ENCODE measurements at regions not wholly inside any gene's neighbourhood (a gene's known extent, or its start where the extent isn't known, plus 50 kb on each side); places are given as distances from the start of the nearest gene placed in this dataset.
"Not testable (repeated sequence)": the region's sequence is repeated elsewhere in the genome, so short reads cannot be mapped to it uniquely, and the experiment has no call there.

DNA sequence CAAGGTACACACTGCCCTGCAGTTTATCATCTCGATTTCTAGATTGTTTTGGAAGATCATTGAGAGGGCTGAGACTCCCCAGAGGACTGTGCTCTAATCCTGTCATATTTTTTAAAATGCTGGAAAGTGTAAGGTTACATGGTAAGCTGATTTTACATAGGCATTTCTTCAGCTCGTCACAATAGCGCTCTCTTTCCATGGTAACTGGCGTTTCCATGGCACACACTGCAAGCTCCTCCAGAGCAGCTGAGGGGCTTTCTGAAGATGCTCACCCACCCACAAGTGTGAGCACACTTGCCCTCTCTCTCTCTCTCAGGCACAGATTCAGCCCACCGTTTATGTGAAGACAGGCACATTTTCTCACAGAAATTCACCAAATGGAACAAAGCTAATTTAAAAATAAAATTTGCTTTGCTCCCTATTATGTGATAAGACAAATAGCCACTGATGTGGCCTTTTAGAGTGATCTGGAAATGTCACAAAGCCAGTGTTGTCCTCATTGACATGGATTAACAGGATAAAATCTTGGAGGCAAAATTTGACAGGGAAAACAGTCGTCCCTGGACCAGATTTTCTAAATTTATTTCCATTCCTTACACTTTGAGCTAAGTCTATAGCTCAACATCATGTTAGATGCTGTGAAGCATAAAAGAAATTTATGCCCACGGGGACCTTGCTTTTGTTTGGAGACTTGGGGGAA lies 421.5 kb downstream of the RWDD3 start:
- H3K9ac ChIP-seq (ENCODE audit: low read length), result no peak overlapping the region
- no peaks in the 10 kb centered on the region for H3K36me3 ChIP-seq (ENCODE audit: control insufficient read depth, low read depth, low read length)
- H3K4me3 ChIP-seq (ENCODE audit: low read length), result no peak overlapping the region
- no peaks in the 10 kb centered on the region for H3K27me3 ChIP-seq (ENCODE audit: control insufficient read depth, insufficient read depth, low read length)
- no peak overlapping the region for H3K27ac ChIP-seq (ENCODE audit: low read length)
- H3K9me3 ChIP-seq (ENCODE audit: control insufficient read depth, low read depth, low read length), result no peaks in the 10 kb centered on the region
- H3K4me1 ChIP-seq (ENCODE audit: control insufficient read depth, low read depth, low read length), result peaks cover 3% of the 10 kb centered on the region

- Histone ChIP-seq H3K36me3 (ENCODE audit: control insufficient read depth, low read depth, low read length) (no peaks in the 10 kb centered on the region), H3K4me3 (ENCODE audit: low read length) (no peak overlapping the region), H3K27me3 (ENCODE audit: control insufficient read depth, insufficient read depth, low read length) (no peaks in the 10 kb centered on the region)
Measured at GRCh38 chr1:95657248-95657647, 423.2 kb downstream of the RWDD3 start.

GRCh38 chr1:95659166-95659565 lies 425.2 kb downstream of the RWDD3 start:
- Histone ChIP-seq H3K27ac (ENCODE audit: low read length) (no peak overlapping the region), H3K4me3 (ENCODE audit: low read length) (no peak overlapping the region), H3K4me1 (ENCODE audit: control insufficient read depth, low read depth, low read length) (peaks cover 3% of the 10 kb centered on the region)

More at GRCh38 chr1:95657248-95657647, 423.2 kb downstream of the RWDD3 start:
- no peaks in the 10 kb centered on the region for H3K9me3 ChIP-seq (ENCODE audit: control insufficient read depth, low read depth, low read length)
- H3K9ac ChIP-seq (ENCODE audit: low read length), result no peak overlapping the region
- no peak overlapping the region for H3K27ac ChIP-seq (ENCODE audit: low read length)
- H3K4me1 ChIP-seq (ENCODE audit: control insufficient read depth, low read depth, low read length), result peaks cover 3% of the 10 kb centered on the region

DNA sequence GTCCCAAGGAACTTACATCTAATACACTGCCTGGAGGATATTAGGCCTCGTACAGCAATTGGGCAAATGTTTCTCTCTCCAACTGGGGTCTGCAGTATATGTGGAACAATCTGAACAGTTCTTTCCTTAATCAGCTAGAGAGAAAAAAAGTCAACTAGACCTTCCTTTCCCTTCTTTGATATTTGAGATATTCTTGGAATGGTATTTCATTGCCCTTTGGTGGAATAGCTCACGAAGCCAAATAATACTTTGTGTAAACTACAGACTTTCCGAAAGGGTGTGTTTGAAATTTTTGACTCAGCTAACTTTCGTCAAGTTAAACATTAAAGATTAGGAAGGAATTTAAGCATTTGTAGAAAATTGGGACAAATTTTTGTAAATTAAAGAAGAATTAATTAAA lies 425.6 kb downstream of the RWDD3 start:
- H3K9ac ChIP-seq (ENCODE audit: low read length), result no peak overlapping the region
- no peak overlapping the region for H3K27ac ChIP-seq (ENCODE audit: low read length)
- H3K4me1 ChIP-seq (ENCODE audit: control insufficient read depth, low read depth, low read length), result peaks cover 3% of the 10 kb centered on the region
- no peaks in the 10 kb centered on the region for H3K36me3 ChIP-seq (ENCODE audit: control insufficient read depth, low read depth, low read length)
- no peaks in the 10 kb centered on the region for H3K9me3 ChIP-seq (ENCODE audit: control insufficient read depth, low read depth, low read length)
- H3K27me3 ChIP-seq (ENCODE audit: control insufficient read depth, insufficient read depth, low read length), result no peaks in the 10 kb centered on the region
- no peak overlapping the region for H3K4me3 ChIP-seq (ENCODE audit: low read length)

More at GRCh38 chr1:95659166-95659565, 425.2 kb downstream of the RWDD3 start:
- no peaks in the 10 kb centered on the region for H3K9me3 ChIP-seq (ENCODE audit: control insufficient read depth, low read depth, low read length)
- H3K36me3 ChIP-seq (ENCODE audit: control insufficient read depth, low read depth, low read length), result no peaks in the 10 kb centered on the region
- H3K27me3 ChIP-seq (ENCODE audit: control insufficient read depth, insufficient read depth, low read length), result no peaks in the 10 kb centered on the region
- no peak overlapping the region for H3K9ac ChIP-seq (ENCODE audit: low read length)

GRCh38 chr1:95660736-95661135 lies 426.7 kb downstream of the RWDD3 start:
- no peak overlapping the region for H3K27ac ChIP-seq (ENCODE audit: low read length)
- H3K9me3 ChIP-seq (ENCODE audit: control insufficient read depth, low read depth, low read length), result no peaks in the 10 kb centered on the region
- no peaks in the 10 kb centered on the region for H3K36me3 ChIP-seq (ENCODE audit: control insufficient read depth, low read depth, low read length)
- no peaks in the 10 kb centered on the region for H3K27me3 ChIP-seq (ENCODE audit: control insufficient read depth, insufficient read depth, low read length)
- H3K4me3 ChIP-seq (ENCODE audit: low read length), result no peak overlapping the region
- H3K4me1 ChIP-seq (ENCODE audit: control insufficient read depth, low read depth, low read length), result no peaks in the 10 kb centered on the region
- H3K9ac ChIP-seq (ENCODE audit: low read length), result no peak overlapping the region

GRCh38 chr1:95663530-95663929 lies 429.5 kb downstream of the RWDD3 start:
- not testable (repeated sequence) for H3K4me3 ChIP-seq (ENCODE audit: low read length); H3K9me3 ChIP-seq (ENCODE audit: control insufficient read depth, low read depth, low read length)

DNA sequence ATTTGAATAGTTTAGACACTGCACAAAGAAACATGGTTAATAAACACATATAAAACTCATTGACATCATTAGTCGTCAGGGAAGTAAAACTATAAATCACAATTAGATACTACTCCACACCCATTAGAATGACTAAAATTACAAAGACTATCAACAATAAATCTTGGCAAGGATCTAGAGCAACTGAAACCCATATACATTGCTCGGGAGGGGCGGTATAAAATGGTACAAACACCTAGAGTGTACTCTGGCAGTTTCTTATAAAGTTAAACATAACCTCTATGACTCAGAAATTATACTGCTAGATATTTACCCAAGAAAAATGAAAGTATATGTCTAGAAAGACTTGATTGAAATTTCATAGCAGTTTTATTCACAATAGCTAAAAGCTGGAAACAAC lies 434.2 kb downstream of the RWDD3 start:
- H3K4me1 ChIP-seq (ENCODE audit: control insufficient read depth, low read depth, low read length), result no peaks in the 10 kb centered on the region
- no peaks in the 10 kb centered on the region for H3K9me3 ChIP-seq (ENCODE audit: control insufficient read depth, low read depth, low read length)
- H3K36me3 ChIP-seq (ENCODE audit: control insufficient read depth, low read depth, low read length), result no peaks in the 10 kb centered on the region
- no peak overlapping the region for H3K9ac ChIP-seq (ENCODE audit: low read length)
- H3K4me3 ChIP-seq (ENCODE audit: low read length), result no peak overlapping the region
- H3K27ac ChIP-seq (ENCODE audit: low read length), result no peak overlapping the region
- no peaks in the 10 kb centered on the region for H3K27me3 ChIP-seq (ENCODE audit: control insufficient read depth, insufficient read depth, low read length)

More at GRCh38 chr1:95663530-95663929, 429.5 kb downstream of the RWDD3 start:
- H3K36me3 ChIP-seq (ENCODE audit: control insufficient read depth, low read depth, low read length); H3K27ac ChIP-seq (ENCODE audit: low read length); H3K4me1 ChIP-seq (ENCODE audit: control insufficient read depth, low read depth, low read length); H3K27me3 ChIP-seq (ENCODE audit: control insufficient read depth, insufficient read depth, low read length); H3K9ac ChIP-seq (ENCODE audit: low read length): not testable (repeated sequence)

DNA sequence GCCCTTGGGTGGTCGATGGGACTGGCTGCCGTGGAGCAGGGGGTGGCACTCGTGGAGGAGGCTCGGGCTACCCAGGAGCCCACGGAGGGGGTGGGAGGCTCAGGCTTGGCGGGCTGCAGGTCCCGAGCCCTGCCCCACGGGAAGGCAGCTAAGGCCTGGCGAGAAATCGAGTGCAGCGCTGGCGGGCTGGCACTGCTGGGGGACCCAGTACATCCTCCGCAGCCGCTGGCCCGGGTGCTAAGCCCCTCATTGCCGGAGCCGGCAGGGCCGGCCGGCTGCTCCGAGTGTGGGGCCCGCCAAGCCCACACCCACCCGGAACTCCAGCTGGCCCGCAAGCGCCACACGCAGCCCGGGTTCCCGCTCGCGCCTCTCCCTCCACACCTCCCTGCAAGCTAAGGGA lies 435.6 kb downstream of the RWDD3 start:
- H3K9me3 ChIP-seq (ENCODE audit: control insufficient read depth, low read depth, low read length); H3K4me3 ChIP-seq (ENCODE audit: low read length); H3K27ac ChIP-seq (ENCODE audit: low read length); H3K4me1 ChIP-seq (ENCODE audit: control insufficient read depth, low read depth, low read length); H3K36me3 ChIP-seq (ENCODE audit: control insufficient read depth, low read depth, low read length); H3K9ac ChIP-seq (ENCODE audit: low read length); H3K27me3 ChIP-seq (ENCODE audit: control insufficient read depth, insufficient read depth, low read length): not testable (repeated sequence)

DNA sequence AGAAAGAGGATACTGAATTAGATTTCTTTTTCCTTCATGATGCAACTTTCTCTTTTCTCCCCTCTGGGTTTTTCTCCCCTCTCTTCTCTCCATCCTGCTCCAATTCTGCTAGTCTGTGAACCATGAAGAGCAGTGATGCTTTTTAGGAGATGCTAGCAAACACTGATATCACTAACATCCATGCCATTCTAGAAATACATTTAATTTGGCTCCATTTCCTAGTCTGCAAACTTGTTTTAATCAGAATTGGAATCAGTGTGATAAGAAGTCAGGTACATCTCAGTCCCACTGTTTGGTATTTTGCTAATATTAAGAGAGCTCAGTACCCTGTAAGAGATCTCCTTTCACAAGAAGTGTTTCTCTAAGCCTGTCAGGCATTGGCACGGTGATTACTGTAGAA lies 437.1 kb downstream of the RWDD3 start:
- no peaks in the 10 kb centered on the region for H3K4me1 ChIP-seq (ENCODE audit: control insufficient read depth, low read depth, low read length)
- no peak overlapping the region for H3K4me3 ChIP-seq (ENCODE audit: low read length)
- no peak overlapping the region for H3K27ac ChIP-seq (ENCODE audit: low read length)
- H3K27me3 ChIP-seq (ENCODE audit: control insufficient read depth, insufficient read depth, low read length), result no peaks in the 10 kb centered on the region
- no peaks in the 10 kb centered on the region for H3K9me3 ChIP-seq (ENCODE audit: control insufficient read depth, low read depth, low read length)
- no peaks in the 10 kb centered on the region for H3K36me3 ChIP-seq (ENCODE audit: control insufficient read depth, low read depth, low read length)
- no peak overlapping the region for H3K9ac ChIP-seq (ENCODE audit: low read length)

- H3K36me3 ChIP-seq (ENCODE audit: control insufficient read depth, low read depth, low read length), result no peaks in the 10 kb centered on the region
- no peaks in the 10 kb centered on the region for H3K9me3 ChIP-seq (ENCODE audit: control insufficient read depth, low read depth, low read length)
- H3K27me3 ChIP-seq (ENCODE audit: control insufficient read depth, insufficient read depth, low read length), result no peaks in the 10 kb centered on the region
- no peaks in the 10 kb centered on the region for H3K4me1 ChIP-seq (ENCODE audit: control insufficient read depth, low read depth, low read length)
- H3K9ac ChIP-seq (ENCODE audit: low read length), result no peak overlapping the region
- H3K27ac ChIP-seq (ENCODE audit: low read length), result no peak overlapping the region
- H3K4me3 ChIP-seq (ENCODE audit: low read length), result no peak overlapping the region
Measured at GRCh38 chr1:95679262-95679661, 445.3 kb downstream of the RWDD3 start.

- H3K4me1 ChIP-seq (ENCODE audit: control insufficient read depth, low read depth, low read length), result no peaks in the 10 kb centered on the region
- H3K36me3 ChIP-seq (ENCODE audit: control insufficient read depth, low read depth, low read length), result no peaks in the 10 kb centered on the region
- H3K9me3 ChIP-seq (ENCODE audit: control insufficient read depth, low read depth, low read length), result no peaks in the 10 kb centered on the region
- no peak overlapping the region for H3K27ac ChIP-seq (ENCODE audit: low read length)
- no peaks in the 10 kb centered on the region for H3K27me3 ChIP-seq (ENCODE audit: control insufficient read depth, insufficient read depth, low read length)
- H3K4me3 ChIP-seq (ENCODE audit: low read length), result no peak overlapping the region
- H3K9ac ChIP-seq (ENCODE audit: low read length), result no peak overlapping the region
Measured at GRCh38 chr1:95685081-95685480, 451.1 kb downstream of the RWDD3 start.

GRCh38 chr1:95686217-95686616 lies 452.2 kb downstream of the RWDD3 start:
- H3K4me3 ChIP-seq (ENCODE audit: low read length), result no peak overlapping the region
- no peak overlapping the region for H3K9ac ChIP-seq (ENCODE audit: low read length)
- H3K27ac ChIP-seq (ENCODE audit: low read length), result no peak overlapping the region
- H3K36me3 ChIP-seq (ENCODE audit: control insufficient read depth, low read depth, low read length), result no peaks in the 10 kb centered on the region
- H3K27me3 ChIP-seq (ENCODE audit: control insufficient read depth, insufficient read depth, low read length), result no peaks in the 10 kb centered on the region
- no peaks in the 10 kb centered on the region for H3K4me1 ChIP-seq (ENCODE audit: control insufficient read depth, low read depth, low read length)
- H3K9me3 ChIP-seq (ENCODE audit: control insufficient read depth, low read depth, low read length), result no peaks in the 10 kb centered on the region

Measured in iPS-18a (cell line).